IMR-90 (cell line): ENCODE measurements at regions not wholly inside any gene's neighbourhood (a gene's known extent, or its start where the extent isn't known, plus 50 kb on each side); places are given as distances from the start of the nearest gene placed in this dataset.

Experiments
- ATAC-seq: fragments of 200-7000 bp; cut with Tn5 transposase; 2 replicates; pipeline ENCODE4 v1.9.1; 2020; ENCODE audit warnings: low read depth, mild to moderate bottlenecking, moderate library complexity
- BruUV-seq: library from RNA; stranded (reverse); fragments of 400-500 nt; replicated peaks from 2 replicates; lab custom pipeline; 2021; lab: Mats Ljungman, UMichigan
- CTCF ChIA-PET: fragments of 300-600 bp; formaldehyde crosslinking; extraction: SDS; loops from one replicate; lab custom pipeline; 2021; ENCODE audit warnings: antibody characterized with exemption; lab: Yijun Ruan, JAX
- POLR2A ChIA-PET: fragments of 300-600 bp; sonication (Branson Sonifier 250); formaldehyde crosslinking; loops from one replicate; lab custom pipeline; 2022; ENCODE audit warnings: antibody characterized with exemption; ENCODE audit not compliant: unreplicated experiment; lab: Charles Lee
- DNase-seq: peaks from one replicate; pipeline ENCODE4 v3.0.0; 2013
- H2AFZ ChIP-seq: replicated peaks from 2 replicates; pipeline ENCODE3; 2013; ENCODE audit warnings: low read length, mild to moderate bottlenecking; ENCODE audit not compliant: poor library complexity
- H2AK5ac ChIP-seq: 2 replicates; pipeline ENCODE4 v1.6.1; 2013; ENCODE audit warnings: low read depth, low read length, inconsistent platforms
- H2AK9ac ChIP-seq: replicated peaks from 2 replicates; pipeline ENCODE3; 2013; ENCODE audit warnings: mild to moderate bottlenecking, low read depth, low read length, moderate library complexity; ENCODE audit not compliant: poor library complexity
- H2BK120ac ChIP-seq: 2 replicates; pipeline ENCODE4 v1.6.1; 2013; ENCODE audit warnings: low read depth, low read length, inconsistent platforms
- H2BK15ac ChIP-seq: 3 replicates; pipeline ENCODE4 v1.6.1; 2013; ENCODE audit warnings: low read depth, low read length, inconsistent platforms
- H2BK20ac ChIP-seq: 2 replicates; pipeline ENCODE4 v1.6.1; 2013; ENCODE audit warnings: low read depth, mild to moderate bottlenecking, inconsistent platforms, low read length, moderate library complexity
- H2BK5ac ChIP-seq: 2 replicates; pipeline ENCODE4 v1.6.1; 2013; ENCODE audit warnings: mild to moderate bottlenecking, low read depth, low read length, inconsistent platforms; ENCODE audit not compliant: poor library complexity, severe bottlenecking
- H3K14ac ChIP-seq: replicated peaks from 2 replicates; pipeline ENCODE4 v1.6.1; 2013; ENCODE audit warnings: low read depth, low read length, inconsistent platforms
- H3K18ac ChIP-seq: 2 replicates; pipeline ENCODE4 v1.6.1; 2013; ENCODE audit warnings: low read depth, low read length, control low read depth
- H3K23ac ChIP-seq: 2 replicates; pipeline ENCODE4 v1.6.1; 2013; ENCODE audit warnings: low read depth, low read length, inconsistent platforms
- H3K27ac ChIP-seq: 2 replicates; pipeline ENCODE4 v1.5.1; 2013; ENCODE audit warnings: mild to moderate bottlenecking, control low read depth, low read length; ENCODE audit not compliant: insufficient read depth
- H3K27me3 ChIP-seq: 2 replicates; pipeline ENCODE4 v1.6.1; 2013; ENCODE audit warnings: low read length; ENCODE audit not compliant: control insufficient read depth, insufficient read depth
- H3K36me3 ChIP-seq: 2 replicates; pipeline ENCODE4 v1.6.1; 2013; ENCODE audit warnings: low read length, mixed read lengths; ENCODE audit not compliant: control insufficient read depth, insufficient read depth
- H3K4ac ChIP-seq: 2 replicates; pipeline ENCODE4 v1.6.1; 2013; ENCODE audit warnings: low read depth, low read length, inconsistent platforms
- H3K4me1 ChIP-seq: 2 replicates; pipeline ENCODE4 v1.6.1; 2013; ENCODE audit warnings: low read length, mixed read lengths; ENCODE audit not compliant: control insufficient read depth, insufficient read depth
- H3K4me2 ChIP-seq: 2 replicates; pipeline ENCODE4 v1.6.1; 2013; ENCODE audit warnings: low read depth, mild to moderate bottlenecking, control low read depth, low read length, moderate library complexity
- H3K4me3 ChIP-seq: 2 replicates; pipeline ENCODE4 v1.5.1; 2013; ENCODE audit warnings: low read depth, mild to moderate bottlenecking, control low read depth, low read length, moderate library complexity; ENCODE audit not compliant: insufficient read depth
- H3K56ac ChIP-seq: 2 replicates; pipeline ENCODE4 v1.6.1; 2013; ENCODE audit warnings: low read length, inconsistent platforms; ENCODE audit not compliant: insufficient read depth; ENCODE audit errors: extremely low read depth
- H3K79me1 ChIP-seq, 2 experiments: 2 replicates each; pipeline ENCODE4 v1.6.1; 2013; ENCODE audit warnings: low read length in 2 of 2, inconsistent platforms in 1 of 2, low read depth in 1 of 2
- H3K9ac ChIP-seq: 2 replicates; pipeline ENCODE4 v1.6.1; 2013; ENCODE audit warnings: low read depth, low read length, control low read depth
- H3K9me1 ChIP-seq: 2 replicates; pipeline ENCODE4 v1.6.1; 2013; ENCODE audit warnings: low read length, inconsistent platforms; ENCODE audit not compliant: insufficient read depth
- H3K9me3 ChIP-seq: 2 replicates; pipeline ENCODE4 v1.6.1; 2013; ENCODE audit warnings: low read length; ENCODE audit not compliant: control insufficient read depth, insufficient read depth
- H4K20me1 ChIP-seq: 2 replicates; pipeline ENCODE4 v1.6.1; 2013; ENCODE audit warnings: low read length, inconsistent platforms; ENCODE audit not compliant: insufficient read depth
- H4K5ac ChIP-seq: 2 replicates; pipeline ENCODE4 v1.6.1; 2013; ENCODE audit warnings: mild to moderate bottlenecking, low read depth, low read length, control low read depth
- H4K8ac ChIP-seq, 2 experiments: 2 replicates each; pipeline ENCODE4 v1.6.1; 2013; ENCODE audit warnings: low read depth in 2 of 2, low read length in 2 of 2, control low read depth in 1 of 2, inconsistent platforms in 1 of 2
- H4K91ac ChIP-seq: 2 replicates; pipeline ENCODE4 v1.6.1; 2013; ENCODE audit warnings: low read depth, low read length, inconsistent platforms; ENCODE audit not compliant: insufficient read depth
- BHLHE40 ChIP-seq: fragments of 150-350 bp; IDR thresholded peaks from 2 replicates; pipeline ENCODE4 v1.6.1; 2016; ENCODE audit warnings: mild to moderate bottlenecking, low read depth, low read length
- CEBPB ChIP-seq: IDR thresholded peaks from 2 replicates; pipeline ENCODE4 v1.6.1; 2012; ENCODE audit warnings: low read depth, low read length, improper control_type of control experiment
- CTCF ChIP-seq: conservative IDR thresholded peaks from 2 replicates; pipeline ENCODE4 v1.5.1; 2012; ENCODE audit warnings: mild to moderate bottlenecking, low read depth, low read length, improper control_type of control experiment
- MAFK ChIP-seq: IDR thresholded peaks from 2 replicates; pipeline ENCODE4 v1.6.1; 2012; ENCODE audit warnings: low read depth, low read length, improper control_type of control experiment
- RAD21 ChIP-seq: IDR thresholded peaks from 2 replicates; pipeline ENCODE4 v1.6.1; 2012; ENCODE audit warnings: low read length, improper control_type of control experiment
- RFX5 ChIP-seq: IDR thresholded peaks from 2 replicates; pipeline ENCODE4 v1.8.0; 2012; ENCODE audit warnings: low read depth, mild to moderate bottlenecking, low read length, moderate library complexity
- SMC3 ChIP-seq: fragments of 150-350 bp; IDR thresholded peaks from 2 replicates; pipeline ENCODE4 v1.6.1; 2016; ENCODE audit warnings: low read depth, mild to moderate bottlenecking, antibody characterized with exemption, low read length, moderate library complexity
- WGBS, 2 experiments: methylation state at CpG; one replicate each; pipeline versions ENCODE4 v1.1.5 to v1.1.7; 2013; ENCODE audit warnings: missing lambda C conversion rate in 2 of 2; ENCODE audit not compliant: insufficient read length in 1 of 2; ENCODE audit errors: extremely low coverage in 2 of 2; 5-methylcytosine and 5-hydroxymethylcytosine counted together
- dilution Hi-C: fragments of 300-500 bp; cut with HindIII; formaldehyde crosslinking; loops from one replicate; pipeline ENCODE4 v1.14.3; 2018; ENCODE audit warnings: low sequenced_read_pairs; ENCODE audit not compliant: unreplicated experiment
- in situ Hi-C: fragments of 300-500 bp; cut with MboI; formaldehyde crosslinking; loops from 3 replicates; pipeline ENCODE4 v1.14.3; 2019; ENCODE audit warnings: low sequenced_read_pairs, inconsistent platforms, mixed read lengths
- intact Hi-C: fragments of 100-400 bp; cut with micrococcal nuclease; formaldehyde crosslinking; loops from 2 replicates; pipeline ENCODE4 v1.10.0; 2022

DNA sequence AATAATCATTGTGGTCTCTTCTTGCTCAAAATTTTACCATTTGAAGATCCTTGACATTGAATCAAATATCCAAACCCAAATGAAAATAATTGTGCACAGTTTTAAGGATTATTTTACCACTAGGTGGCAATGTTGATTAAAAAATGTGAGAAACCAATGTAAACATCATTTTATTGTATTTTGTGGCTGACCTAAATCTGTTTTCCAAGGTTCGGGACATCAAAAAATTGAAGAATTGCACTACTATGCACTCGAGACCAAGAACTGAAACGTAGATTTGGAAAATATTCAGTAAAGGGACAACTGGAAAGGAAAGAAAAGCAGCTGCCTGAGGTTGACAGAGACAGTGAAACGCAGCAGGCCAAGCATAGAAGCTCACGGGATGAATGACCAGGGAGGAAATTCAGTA is 259.3 kb downstream of the SNX13 start:
- Histone ChIP-seq H2AK9ac (no peak overlapping the region), H2BK15ac (no peak overlapping the region; the same call in 2 of the 3 replicates), H3K14ac (no peak overlapping the region), H3K36me3 (no peaks in the 10 kb centered on the region), H4K8ac (peak overlapping the region in 1 of 2 experiments; percentile 44; a peak in 1 of 4 replicates), H3K9me1 (peaks cover 7% of the 10 kb centered on the region; the same call in 1 of the 2 replicates), H3K4me1 (peaks cover 15% of the 10 kb centered on the region), H2AFZ (peak overlapping the region; percentile 7), H2BK5ac (no peak overlapping the region), H2BK20ac (0 out of 2 replicates have a peak overlapping the region, but pooled peaks have one; percentile 18), H3K56ac (no peak overlapping the region), H3K9ac (no peak overlapping the region), H3K4me3 (no peak overlapping the region), H3K23ac (no peak overlapping the region), H4K20me1 (no peaks in the 10 kb centered on the region), H2AK5ac (no peak overlapping the region), H3K9me3 (no peaks in the 10 kb centered on the region), H2BK120ac (no peak overlapping the region; the same call in 1 of the 2 replicates), H3K27ac (peak overlapping the region; percentile 55; the same call in 1 of the 2 replicates), H3K4ac (no peak overlapping the region), H4K91ac (no peak overlapping the region), H3K18ac (no peak overlapping the region; the same call in 1 of the 2 replicates), H4K5ac (no peak overlapping the region), H3K4me2 (peak overlapping the region; percentile 33; the same call in 1 of the 2 replicates), H3K79me1 (no peaks in the 10 kb centered on the region), H3K27me3 (no peaks in the 10 kb centered on the region)
- no peak for ATAC-seq
- no TSS peak for BruUV-seq
- 13% methylated on average over 3 of the region's 5 CpGs; no CpG with 5 or more reads in 1 of the 2 experiments for WGBS, 2 experiments
- ChIA-PET POLR2A (no interaction called here), CTCF (interaction anchor here (0.6 to 3.2 kb wide), 7 partner anchors 8 to 742 kb away, joined by 3 to 9 read pairs (median 3); no protein-coding TSS in a partner anchor)
- DNase-seq: peak; percentile 49
- dilution Hi-C loops: no loop called here
- intact Hi-C loops: loop anchor here (1.0 to 10.0 kb wide), 4 partner anchors 86 to 1986 kb away; no protein-coding TSS in a partner anchor
- in situ Hi-C loops: loop anchor here (10.0 to 25.0 kb wide), 2 partner anchors 654 to 881 kb away; no protein-coding TSS in a partner anchor
- TF ChIP-seq RAD21: peak; percentile 67
- TF ChIP-seq SMC3: peak; percentile 45; the same call in 1 of the 2 replicates
- TF ChIP-seq MAFK: no peak
- TF ChIP-seq CEBPB: no peak
- TF ChIP-seq CTCF: peak; percentile 66
- TF ChIP-seq BHLHE40: no peak
- TF ChIP-seq RFX5: no peak
